ENCODE measurements at regions not wholly inside any gene's neighbourhood (a gene's known extent, or its start where the extent isn't known, plus 50 kb on each side); places are given as distances from the start of the nearest gene placed in this dataset.
A peak's percentile ranks its signal among the peaks of the same experiment; 100 is the strongest.

GRCh38 chr9:84140535-84141101 lies 160.0 kb downstream of the RMI1 start:
- peaks cover 30% of the 10 kb centered on the region for H3K27me3 Mint-ChIP-seq (ENCODE audit: low read depth, unreplicated experiment)
- H3K4me1 Mint-ChIP-seq (ENCODE audit: low read depth, unreplicated experiment): no peaks in the 10 kb centered on the region
- peak; percentile 72 for TF ChIP-seq EZH2 (IDR thresholded peaks at IDR 0.05; ENCODE audit: insufficient read depth, low read length)
- no peak for TF ChIP-seq CTCF (IDR thresholded peaks at IDR 0.05; ENCODE audit: insufficient read depth, low read depth, low read length)
- Histone ChIP-seq H3K9me3 (ENCODE audit: insufficient read depth, low read depth, low read length) (no peaks in the 10 kb centered on the region), H3K9ac (ENCODE audit: low read length) (peak overlapping the region; percentile 13), H3K79me2 (ENCODE audit: insufficient read depth, low read length) (no peaks in the 10 kb centered on the region), H3K4me3 (ENCODE audit: insufficient read depth, low read depth, low read length) (peak overlapping the region; percentile 55), H2AFZ (ENCODE audit: low read depth, low read length) (peak overlapping the region; percentile 46), H3K36me3 (ENCODE audit: insufficient read depth, low read length) (no peaks in the 10 kb centered on the region), H3K4me2 (ENCODE audit: low read length) (peak overlapping the region; percentile 90), H3K27ac (ENCODE audit: low read depth, low read length) (no peak overlapping the region), H3K4me1 (ENCODE audit: insufficient read depth, low read length) (peaks cover 6% of the 10 kb centered on the region), H4K20me1 (ENCODE audit: insufficient read depth, low read length) (no peaks in the 10 kb centered on the region), H3K27me3 (ENCODE audit: insufficient read depth, low read length) (peaks cover 44% of the 10 kb centered on the region)
- no peak overlapping the region for H3K27ac Mint-ChIP-seq (ENCODE audit: unreplicated experiment)
- no peaks in the 10 kb centered on the region for H3K9me3 Mint-ChIP-seq (ENCODE audit: unreplicated experiment)
- no peaks in the 10 kb centered on the region for H3K36me3 Mint-ChIP-seq (ENCODE audit: low read depth, unreplicated experiment)
- no peak for FAIRE-seq
- peak overlapping the region; percentile 82 for H3K4me3 Mint-ChIP-seq (ENCODE audit: unreplicated experiment)
- DNase-seq (ENCODE audit: low read depth): peak; percentile 8

- no peak for DNase-seq (ENCODE audit: low read depth)
- no peaks in the 10 kb centered on the region for H3K79me2 ChIP-seq (ENCODE audit: insufficient read depth, low read length)
- Mint-ChIP-seq H3K4me3 (ENCODE audit: unreplicated experiment) (no peak overlapping the region), H3K27ac (ENCODE audit: unreplicated experiment) (no peak overlapping the region), H3K9me3 (ENCODE audit: unreplicated experiment) (no peaks in the 10 kb centered on the region), H3K36me3 (ENCODE audit: low read depth, unreplicated experiment) (no peaks in the 10 kb centered on the region), H3K27me3 (ENCODE audit: low read depth, unreplicated experiment) (peaks cover 27% of the 10 kb centered on the region), H3K4me1 (ENCODE audit: low read depth, unreplicated experiment) (peaks cover 4% of the 10 kb centered on the region)
- no peak overlapping the region for H3K27ac ChIP-seq (ENCODE audit: low read depth, low read length)
- H3K36me3 ChIP-seq (ENCODE audit: insufficient read depth, low read length): no peaks in the 10 kb centered on the region
- H2AFZ ChIP-seq (ENCODE audit: low read depth, low read length): no peak overlapping the region
- no peak overlapping the region for H3K4me3 ChIP-seq (ENCODE audit: insufficient read depth, low read depth, low read length)
- no peaks in the 10 kb centered on the region for H3K9me3 ChIP-seq (ENCODE audit: insufficient read depth, low read depth, low read length)
- H4K20me1 ChIP-seq (ENCODE audit: insufficient read depth, low read length): no peaks in the 10 kb centered on the region
- H3K27me3 ChIP-seq (ENCODE audit: insufficient read depth, low read length): peaks cover 44% of the 10 kb centered on the region
- H3K9ac ChIP-seq (ENCODE audit: low read length): no peak overlapping the region
- H3K4me1 ChIP-seq (ENCODE audit: insufficient read depth, low read length): peaks cover 6% of the 10 kb centered on the region
- TF ChIP-seq CTCF (IDR thresholded peaks at IDR 0.05; ENCODE audit: insufficient read depth, low read depth, low read length): no peak
- no peak for TF ChIP-seq EZH2 (IDR thresholded peaks at IDR 0.05; ENCODE audit: insufficient read depth, low read length)
- no peak overlapping the region for H3K4me2 ChIP-seq (ENCODE audit: low read length)
- FAIRE-seq: no peak
Observed at GRCh38 chr9:84141741-84142370, 161.3 kb downstream of the RMI1 start.

- Mint-ChIP-seq H3K4me1 (ENCODE audit: low read depth, unreplicated experiment) (peaks cover 11% of the 10 kb centered on the region), H3K9me3 (ENCODE audit: unreplicated experiment) (no peaks in the 10 kb centered on the region), H3K27me3 (ENCODE audit: low read depth, unreplicated experiment) (peaks cover 17% of the 10 kb centered on the region), H3K36me3 (ENCODE audit: low read depth, unreplicated experiment) (no peaks in the 10 kb centered on the region), H3K27ac (ENCODE audit: unreplicated experiment) (no peak overlapping the region), H3K4me3 (ENCODE audit: unreplicated experiment) (no peak overlapping the region)
- H3K4me2 ChIP-seq (ENCODE audit: low read length): no peak overlapping the region
- H3K4me3 ChIP-seq (ENCODE audit: insufficient read depth, low read depth, low read length): no peak overlapping the region
- peaks cover 6% of the 10 kb centered on the region for H3K4me1 ChIP-seq (ENCODE audit: insufficient read depth, low read length)
- no peak overlapping the region for H3K9ac ChIP-seq (ENCODE audit: low read length)
- no peaks in the 10 kb centered on the region for H4K20me1 ChIP-seq (ENCODE audit: insufficient read depth, low read length)
- no peak overlapping the region for H3K27ac ChIP-seq (ENCODE audit: low read depth, low read length)
- no peaks in the 10 kb centered on the region for H3K79me2 ChIP-seq (ENCODE audit: insufficient read depth, low read length)
- H3K9me3 ChIP-seq (ENCODE audit: insufficient read depth, low read depth, low read length): no peaks in the 10 kb centered on the region
- peaks cover 30% of the 10 kb centered on the region for H3K27me3 ChIP-seq (ENCODE audit: insufficient read depth, low read length)
- no peaks in the 10 kb centered on the region for H3K36me3 ChIP-seq (ENCODE audit: insufficient read depth, low read length)
- FAIRE-seq (no peak), DNase-seq (ENCODE audit: low read depth) (no peak)
- TF ChIP-seq CTCF (IDR thresholded peaks at IDR 0.05; ENCODE audit: insufficient read depth, low read depth, low read length) (no peak), EZH2 (IDR thresholded peaks at IDR 0.05; ENCODE audit: insufficient read depth, low read length) (no peak)
- no peak overlapping the region for H2AFZ ChIP-seq (ENCODE audit: low read depth, low read length)
Observed at GRCh38 chr9:84145031-84145430, 164.4 kb downstream of the RMI1 start.

Measured in astrocyte (in vitro differentiated cells and primary cell).